ENCODE measurements at regions not wholly inside any gene's neighbourhood (a gene's known extent, or its start where the extent isn't known, plus 50 kb on each side); places are given as distances from the start of the nearest gene placed in this dataset.
"Not testable (repeated sequence)": the region's sequence is repeated elsewhere in the genome, so short reads cannot be mapped to it uniquely, and the experiment has no call there.

DNA sequence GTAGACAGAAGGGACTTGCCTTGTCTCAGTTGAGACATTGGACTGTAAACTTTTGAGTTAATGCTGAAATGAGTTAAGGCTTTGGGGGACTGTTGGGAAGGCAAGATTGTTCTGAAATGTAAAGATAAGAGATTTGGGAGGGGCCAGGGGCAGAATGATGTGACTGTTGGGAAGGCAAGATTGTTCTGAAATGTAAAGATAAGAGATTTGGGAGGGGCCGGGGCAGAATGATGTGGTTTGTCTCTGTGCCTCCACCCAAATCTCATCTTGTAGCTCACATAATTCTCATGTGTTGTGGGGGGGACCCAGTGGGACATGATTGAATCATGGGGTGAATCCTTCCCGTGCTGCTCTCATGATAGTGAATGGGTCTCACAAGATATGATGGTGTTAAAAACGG, 1217.1 kb downstream of the GALC start:
- DNase-seq, result not testable (repeated sequence)

DNA sequence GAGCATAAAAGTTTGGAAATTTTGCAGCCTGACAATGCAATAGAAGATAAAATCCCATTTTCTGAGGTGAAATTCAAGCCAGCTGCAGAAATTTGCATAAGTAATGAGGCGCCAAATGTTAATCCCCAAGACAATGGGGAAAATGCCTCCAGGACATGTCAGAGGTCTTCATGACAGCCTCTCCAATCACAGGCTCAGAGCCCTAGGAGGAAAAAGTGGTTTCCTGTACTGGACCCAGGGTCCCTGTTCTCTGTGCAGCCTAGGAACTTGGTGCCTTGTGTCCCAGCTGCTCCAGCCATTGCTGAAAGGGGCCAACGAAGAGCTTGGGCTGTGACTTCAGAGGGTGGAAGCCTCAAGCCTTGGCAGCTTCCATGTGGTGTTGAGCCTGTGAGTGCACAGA, 1218.1 kb downstream of the GALC start:
- no peak for DNase-seq

DNA sequence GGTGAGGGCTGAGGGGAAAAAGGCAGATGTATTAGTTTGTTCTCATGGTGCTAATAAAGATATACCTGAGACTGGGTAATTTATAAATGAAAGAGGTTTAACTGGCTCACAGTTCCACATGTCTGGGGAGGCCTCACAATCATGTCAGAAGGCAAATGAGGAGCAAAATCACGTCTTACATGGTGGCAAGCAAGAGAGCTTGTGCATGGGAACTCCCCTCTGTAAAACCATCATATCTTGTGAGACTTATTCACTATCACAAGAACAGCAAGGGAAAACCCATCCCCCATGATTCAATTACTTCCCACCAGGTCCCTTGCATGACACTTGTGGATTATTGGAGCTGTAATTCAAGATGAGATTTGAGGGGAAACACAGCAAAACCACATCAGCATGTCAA, 1220.9 kb downstream of the GALC start:
- no peak for DNase-seq

DNA sequence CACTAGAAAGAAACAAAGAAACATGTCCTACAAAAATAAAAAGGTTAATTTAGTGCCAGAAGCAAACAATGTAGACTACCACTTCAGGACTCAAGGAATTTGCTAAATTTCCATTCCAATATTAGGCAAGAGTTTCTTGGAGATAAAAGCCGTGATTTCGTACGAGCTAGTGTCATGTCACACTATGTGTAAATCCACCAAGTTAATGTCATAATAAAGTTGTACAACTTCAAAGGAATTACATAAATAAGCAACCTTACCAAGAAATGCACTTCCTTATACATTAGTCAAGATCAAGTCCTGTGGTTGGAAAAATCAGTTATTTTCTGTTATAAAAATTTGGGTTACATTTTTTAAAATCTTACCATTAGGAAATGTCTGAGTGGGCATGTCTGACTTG, 1222.8 kb downstream of the GALC start:
- DNase-seq, result no peak

DNA sequence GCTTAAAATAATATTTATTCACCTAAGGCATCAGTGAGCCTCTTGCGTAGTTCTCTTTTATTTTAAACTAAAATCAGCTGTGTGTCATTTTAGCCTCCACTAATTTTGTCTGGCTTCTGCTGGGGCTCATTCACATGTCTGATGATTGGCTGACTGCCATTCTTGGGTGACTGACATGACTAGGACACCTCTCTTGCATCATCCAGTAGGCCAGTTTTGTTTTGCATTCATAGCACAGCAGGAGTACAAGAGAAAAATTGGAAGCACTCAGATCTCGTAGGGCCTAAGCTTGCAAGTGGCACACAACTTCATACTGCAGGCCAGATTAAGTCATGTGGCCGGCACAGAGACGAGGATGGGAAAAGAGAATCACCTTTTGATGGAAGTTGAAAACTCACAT, 1226.5 kb downstream of the GALC start:
- DNase-seq, result no peak

DNA sequence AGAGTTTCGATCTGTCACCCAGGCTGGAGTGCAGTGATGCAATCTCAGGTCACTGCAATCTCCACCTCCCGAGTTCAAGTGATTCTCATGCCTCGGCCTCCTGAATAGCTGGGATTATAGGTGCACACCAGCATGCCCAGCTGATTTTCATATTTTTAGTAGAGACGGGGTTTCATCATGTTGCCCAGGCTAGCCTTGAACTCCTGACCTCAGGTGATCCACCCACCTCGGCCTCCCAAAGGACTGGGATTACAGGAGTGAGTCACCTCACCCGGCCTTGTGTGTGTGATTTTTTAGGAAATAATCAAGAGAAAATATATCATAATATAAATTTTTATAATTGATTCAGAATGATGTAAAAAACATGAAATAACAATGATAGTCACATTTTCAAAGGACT, 1231.4 kb downstream of the GALC start:
- no peak for DNase-seq

DNA sequence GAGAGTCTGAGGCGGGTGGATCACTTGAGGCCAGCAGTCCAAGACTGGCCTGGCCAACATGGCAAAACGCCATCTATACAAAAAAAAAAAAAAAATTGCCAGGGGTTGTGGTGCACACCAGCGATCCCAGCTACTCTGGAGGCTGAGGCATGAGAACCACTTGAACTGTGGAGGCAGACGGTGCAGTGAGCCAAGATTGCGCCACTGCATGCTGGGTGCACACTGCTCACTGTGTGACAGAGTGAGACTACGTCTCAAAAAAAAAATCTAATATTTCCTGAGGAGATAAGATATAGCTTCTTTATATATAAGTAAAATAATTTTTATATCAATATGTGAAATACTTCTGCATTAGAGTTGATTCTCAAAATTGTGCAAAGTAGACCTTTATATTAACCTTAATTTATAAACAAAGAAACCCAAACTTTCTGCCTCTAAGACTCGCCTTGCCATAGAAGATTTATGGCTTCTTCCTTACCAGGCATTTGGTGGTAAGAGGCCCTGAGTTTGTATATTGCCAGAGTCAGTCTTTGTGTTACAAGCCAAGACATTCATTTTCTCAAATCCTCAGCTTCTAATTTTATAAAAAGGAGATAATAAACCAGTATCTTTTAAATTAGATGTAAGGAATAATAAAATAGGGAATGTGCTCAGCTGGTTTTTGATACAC, 1226.7 kb downstream of the FLRT2 start:
- no peak for DNase-seq

DNA sequence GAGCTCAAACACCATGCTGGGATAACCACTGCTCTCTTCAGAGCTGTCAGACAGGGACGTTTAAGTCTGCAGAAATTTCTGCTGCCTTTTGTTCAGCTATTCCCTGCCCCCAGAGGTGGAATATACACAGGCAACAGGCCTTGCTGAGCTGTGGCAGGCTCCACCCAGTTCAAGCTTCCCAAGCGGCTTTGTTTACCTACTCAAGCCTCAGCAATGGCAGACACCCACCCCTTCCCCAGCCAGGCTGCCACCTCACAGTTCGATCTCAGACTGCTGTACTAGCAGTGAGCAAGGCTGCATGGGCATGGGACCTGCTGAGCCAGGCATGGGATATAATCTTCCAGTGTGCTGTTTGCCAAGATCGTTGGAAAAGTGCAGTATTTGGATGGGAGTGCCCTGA, 1220.5 kb downstream of the FLRT2 start:
- DNase-seq, result not testable (repeated sequence)

DNA sequence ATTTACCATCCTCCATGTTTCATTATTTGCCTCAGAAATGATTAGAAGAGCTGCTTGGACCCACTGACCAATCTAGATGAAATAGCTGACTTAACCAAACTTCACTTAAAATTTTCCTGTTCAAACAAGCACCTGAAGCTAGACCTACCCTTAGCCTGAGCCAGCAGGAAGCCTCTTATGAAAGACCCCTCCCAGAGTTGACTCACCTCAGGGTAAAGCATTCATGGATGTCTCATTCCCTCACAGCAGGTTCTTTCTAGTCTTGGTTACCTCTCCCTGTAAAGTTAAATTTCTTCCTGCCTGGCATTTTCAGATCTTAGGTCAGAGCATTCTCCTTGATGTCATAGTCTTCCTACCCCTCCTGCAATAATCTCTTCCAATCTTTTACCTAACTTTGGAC, 1209.8 kb downstream of the FLRT2 start:
- DNase-seq, result no peak

DNA sequence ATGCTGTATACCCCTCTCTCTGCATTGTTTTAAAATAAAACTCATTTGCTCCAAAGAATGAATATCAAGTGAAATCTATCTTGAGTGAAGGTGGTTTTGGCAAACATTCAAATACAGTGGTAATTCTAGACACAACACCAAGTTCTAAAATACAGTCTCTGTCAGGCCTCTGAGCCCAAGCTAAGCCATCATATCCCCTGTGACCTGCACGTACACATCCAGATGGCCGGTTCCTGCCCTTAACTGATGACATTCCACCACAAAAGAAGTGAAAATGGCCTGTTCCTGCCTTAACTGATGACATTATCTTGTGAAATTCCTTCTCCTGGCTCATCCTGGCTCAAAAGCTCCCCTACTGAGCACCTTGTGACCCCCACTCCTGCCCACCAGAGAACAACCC, 1201.5 kb downstream of the FLRT2 start:
- not testable (repeated sequence) for DNase-seq

DNA sequence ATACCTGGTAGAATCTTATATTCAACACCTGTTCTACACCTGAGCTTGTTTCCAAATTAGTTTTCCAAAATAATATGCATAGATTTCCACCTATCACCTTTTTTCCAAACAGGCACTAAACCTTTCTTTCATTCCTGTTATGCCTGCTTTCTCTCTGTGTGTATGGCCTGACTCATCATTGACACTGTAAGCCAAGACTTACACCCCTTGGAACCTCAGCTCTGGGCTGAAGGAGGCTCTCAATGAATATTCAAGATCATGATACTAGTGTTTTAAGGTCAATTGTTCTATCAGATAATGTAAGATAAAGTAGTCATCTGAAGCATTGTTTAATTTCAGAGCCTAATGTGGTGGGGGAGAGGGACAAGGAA, 1193.3 kb downstream of the FLRT2 start:
- DNase-seq, result no peak

DNA sequence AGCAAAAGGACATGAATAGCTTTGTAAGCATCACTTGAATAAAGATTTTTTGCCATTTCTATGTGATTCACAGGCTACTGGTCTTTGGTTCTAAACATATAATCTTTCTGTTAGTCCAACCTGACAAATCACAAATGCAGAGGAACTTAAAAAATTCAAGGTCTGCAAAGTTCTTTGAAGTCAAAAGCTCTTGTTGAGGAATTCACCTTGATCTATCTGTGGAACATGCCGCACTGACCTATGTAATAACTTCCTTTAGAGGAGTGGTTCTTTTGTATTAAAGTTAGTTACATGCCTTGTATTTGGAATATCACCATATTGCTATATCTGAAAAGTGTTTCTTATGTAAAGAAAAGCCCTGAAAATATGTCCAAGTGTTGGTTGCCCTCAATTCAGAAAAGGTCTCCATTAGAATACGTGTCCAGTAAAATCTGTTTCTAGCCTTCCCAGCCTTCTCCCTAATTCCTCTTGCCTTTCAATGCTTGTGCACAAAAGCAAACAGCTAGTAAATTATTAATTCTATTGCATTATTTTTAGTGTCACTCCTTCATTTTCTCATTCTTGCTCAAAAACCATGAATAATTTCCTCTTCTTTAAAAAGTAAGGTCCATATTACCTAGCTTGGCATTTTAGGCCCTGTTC, 1192.8 kb downstream of the FLRT2 start:
- DNase-seq, result no peak

DNA sequence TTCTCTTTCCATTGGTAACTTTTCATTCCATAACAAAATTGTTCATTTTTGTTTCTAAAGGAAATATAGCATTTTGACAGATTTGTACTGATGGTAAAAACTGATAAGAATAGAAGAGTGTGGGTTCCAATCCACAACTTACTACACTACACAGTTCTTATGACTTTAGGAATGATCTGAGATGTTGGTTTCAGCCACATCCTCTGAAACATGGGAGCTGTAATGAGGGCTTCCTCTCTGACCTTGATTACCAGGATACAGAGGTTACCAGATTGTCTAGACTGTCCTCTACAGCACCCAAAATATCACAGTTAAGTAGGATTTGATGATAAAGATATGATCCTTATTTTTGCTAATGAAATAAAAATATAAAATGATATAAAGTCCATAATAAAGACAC, 1184.6 kb downstream of the FLRT2 start:
- no peak for DNase-seq

DNA sequence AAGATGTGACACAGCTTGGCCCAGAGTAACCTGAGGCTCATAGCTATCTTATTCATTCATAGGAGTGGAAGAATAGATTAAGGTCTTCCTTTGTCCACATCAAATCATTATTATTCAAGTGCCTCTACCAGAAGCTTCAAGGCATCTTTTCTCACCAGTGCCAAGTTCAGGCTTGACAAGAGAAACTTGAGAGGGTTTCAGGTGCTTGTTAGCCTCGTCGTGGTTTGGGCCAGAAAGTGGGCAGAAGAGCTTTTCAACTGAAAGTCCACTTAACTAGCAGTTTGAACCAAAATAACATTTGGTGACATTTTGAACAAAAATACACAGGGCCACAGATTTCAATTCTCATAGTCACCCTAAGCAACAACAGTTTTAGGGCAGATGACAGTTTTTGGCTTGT, 1184.2 kb downstream of the FLRT2 start:
- no peak for DNase-seq

DNA sequence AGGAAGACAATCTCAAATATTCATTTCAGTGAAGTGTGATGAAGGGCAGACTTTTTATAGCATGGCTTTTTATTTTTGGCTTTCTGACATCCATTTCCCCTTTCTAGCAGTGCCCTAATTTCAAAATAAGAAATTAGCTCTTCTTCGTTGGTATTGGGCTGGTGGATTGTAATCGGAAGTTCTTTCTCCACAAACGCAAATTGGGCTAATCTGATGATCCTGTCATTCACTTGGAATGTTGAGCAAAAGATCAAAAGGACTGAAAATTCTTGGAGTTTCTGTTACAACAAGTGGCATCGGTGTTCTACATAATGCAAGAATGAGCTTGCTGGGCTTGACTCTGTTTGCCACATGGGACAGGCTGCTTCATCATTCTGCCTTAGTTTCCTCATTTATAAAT, 1182.8 kb downstream of the FLRT2 start:
- no peak for DNase-seq

DNA sequence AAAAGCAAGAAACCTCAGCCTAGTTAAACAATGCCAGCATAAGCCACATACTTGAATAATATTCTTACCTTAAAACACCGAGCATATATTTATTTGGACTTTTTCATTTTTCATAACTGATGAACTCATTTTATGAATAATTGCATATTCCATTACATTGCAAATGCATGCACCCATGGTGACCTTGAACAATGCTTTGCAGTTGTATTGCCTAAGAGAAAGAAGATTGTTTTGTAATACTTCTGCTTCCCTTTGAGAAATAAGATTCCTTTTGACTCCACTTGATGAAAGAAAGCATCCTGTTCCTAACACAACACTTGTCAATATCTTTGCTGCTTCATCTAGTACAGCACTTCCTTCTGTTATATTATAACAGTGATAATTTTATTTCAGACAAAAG, 1182.2 kb downstream of the FLRT2 start:
- DNase-seq, result no peak

DNA sequence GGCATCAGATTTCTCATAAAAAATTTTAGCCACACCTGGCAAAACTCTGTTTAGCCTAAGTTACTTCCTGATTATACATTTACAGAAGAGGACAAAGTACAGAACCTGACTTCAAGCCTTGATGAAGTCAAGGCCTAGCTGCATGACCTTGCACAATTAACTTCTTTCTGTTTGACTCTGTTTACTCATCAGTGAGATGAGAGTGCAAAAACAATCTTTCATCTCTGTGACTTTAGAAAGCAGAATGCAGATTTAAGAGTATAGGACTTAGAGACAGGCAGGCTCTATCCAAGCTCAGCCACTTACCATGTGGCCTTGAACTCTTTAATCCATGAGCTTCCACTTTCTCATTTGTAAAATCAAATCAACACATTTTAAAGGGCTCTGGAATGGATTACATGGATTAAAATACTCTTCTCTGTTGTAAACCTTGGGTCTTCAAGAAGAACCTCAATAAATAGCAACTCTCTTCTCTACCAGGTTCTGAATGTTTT, 1178.9 kb downstream of the FLRT2 start:
- no peak for DNase-seq

DNA sequence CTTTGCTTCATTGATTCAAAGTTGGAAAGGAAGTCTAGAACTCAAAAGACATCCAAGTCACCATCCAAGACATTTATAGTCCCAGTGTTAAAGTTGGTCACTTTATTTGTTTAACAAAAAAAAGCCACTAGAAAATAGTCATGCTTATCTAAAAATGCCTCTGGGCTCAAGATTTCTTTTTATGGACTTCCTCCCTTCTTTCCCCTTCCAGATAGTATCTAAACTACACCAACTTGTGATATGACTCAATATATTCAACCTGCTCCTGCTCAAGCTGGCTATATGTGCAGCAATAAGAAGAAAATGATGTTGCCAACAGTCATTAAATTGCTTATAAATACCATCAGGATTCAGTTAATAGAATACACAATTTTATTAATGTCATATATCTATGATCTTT, 1177.1 kb downstream of the FLRT2 start:
- no peak for DNase-seq

DNA sequence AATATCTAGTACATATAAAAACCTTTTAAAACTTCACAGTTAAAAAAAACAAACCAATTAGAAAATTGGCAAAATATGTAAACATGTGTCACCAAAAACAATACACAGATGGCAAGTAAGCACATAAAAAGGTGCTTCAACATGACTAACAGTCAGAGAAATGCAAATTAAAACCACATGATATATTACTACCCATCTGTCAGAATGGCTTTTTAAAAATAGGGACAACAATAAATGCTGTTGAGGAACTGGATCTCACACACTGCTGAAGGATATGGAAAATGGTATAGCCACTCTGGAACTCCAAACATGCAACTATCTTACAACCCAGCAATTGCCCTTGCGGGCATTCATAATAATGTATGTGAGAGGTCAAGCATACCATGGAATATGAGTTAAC, 1153.6 kb downstream of the FLRT2 start:
- no peak for DNase-seq

DNA sequence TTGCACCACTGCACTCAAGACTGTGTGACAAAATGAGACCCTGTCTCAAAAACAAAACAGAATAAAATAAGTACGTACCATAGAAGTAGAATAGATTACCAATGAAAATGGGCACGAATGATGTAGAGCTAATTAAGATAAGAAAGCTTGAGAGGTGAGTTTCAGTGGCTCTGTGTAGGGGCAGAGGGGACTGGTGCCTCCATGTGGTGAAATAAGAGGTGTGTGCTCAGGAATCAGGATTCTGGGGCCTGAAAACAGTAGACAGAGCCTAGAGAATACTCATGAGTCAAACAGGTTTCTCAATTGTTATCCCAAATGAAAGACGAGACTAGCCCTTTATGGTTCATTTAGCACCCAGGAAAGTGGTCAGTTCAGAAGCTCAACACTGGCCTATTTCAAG, 1145.1 kb downstream of the FLRT2 start:
- no peak for DNase-seq

DNA sequence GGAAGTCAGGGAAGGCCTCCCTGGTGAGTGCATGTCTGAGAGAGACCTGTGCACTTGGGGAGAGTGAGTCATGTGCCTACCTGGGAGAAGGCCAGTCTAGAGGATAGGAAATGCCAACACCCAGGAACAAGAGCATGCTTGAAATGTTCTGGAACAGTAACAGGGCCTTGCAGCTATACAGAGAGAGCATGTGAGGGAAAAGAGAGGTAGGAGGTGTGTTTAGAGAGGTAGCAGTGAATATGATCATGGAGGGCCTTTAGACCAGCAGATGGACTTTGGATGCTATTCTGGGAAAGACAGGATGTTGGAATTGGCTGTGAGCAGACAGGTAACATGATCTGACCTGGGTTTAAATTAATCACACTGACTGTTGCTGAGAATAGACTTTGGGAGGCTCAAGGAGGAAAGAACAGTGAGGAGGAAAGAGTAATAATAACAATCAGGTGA, 1143.6 kb downstream of the FLRT2 start:
- no peak for DNase-seq

DNA sequence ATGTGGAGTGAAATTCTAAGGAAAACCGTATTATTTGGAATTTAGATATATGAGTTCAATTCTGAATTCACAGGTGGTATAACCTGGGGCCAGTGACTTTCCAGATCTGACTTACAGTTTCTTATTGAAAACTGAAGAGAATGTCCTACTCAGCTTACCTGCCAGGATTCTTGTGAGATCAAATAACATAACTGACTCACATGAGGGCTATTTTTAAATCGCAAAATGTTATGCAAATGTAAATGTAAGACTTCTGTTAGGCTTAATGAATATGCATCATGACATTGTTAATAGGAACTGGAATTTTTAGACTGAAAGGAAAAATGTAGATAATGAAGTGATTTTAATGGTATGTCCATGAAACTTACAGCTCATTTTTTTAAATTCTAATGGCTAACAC, 1142.1 kb downstream of the FLRT2 start:
- DNase-seq, result no peak

DNA sequence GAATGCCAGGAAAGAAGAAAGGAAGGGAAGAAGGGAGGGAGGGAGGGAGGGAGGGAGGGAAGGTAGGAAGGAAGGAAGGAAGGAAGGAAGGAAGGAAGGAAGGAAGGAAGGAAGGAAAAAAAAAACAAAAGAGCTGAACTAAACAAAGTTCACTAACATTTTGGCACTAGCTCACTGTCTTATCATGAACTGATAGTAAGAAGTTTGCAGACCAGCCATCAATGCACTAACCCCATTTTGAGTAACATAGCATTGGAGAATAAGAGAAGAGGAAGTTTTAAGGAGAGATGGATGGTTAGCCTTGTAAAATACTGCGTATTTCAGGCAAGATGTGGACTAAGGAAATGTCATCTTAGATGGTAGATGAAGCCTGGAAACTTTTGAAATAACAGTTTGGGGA, 1136.0 kb downstream of the FLRT2 start:
- no peak for DNase-seq

DNA sequence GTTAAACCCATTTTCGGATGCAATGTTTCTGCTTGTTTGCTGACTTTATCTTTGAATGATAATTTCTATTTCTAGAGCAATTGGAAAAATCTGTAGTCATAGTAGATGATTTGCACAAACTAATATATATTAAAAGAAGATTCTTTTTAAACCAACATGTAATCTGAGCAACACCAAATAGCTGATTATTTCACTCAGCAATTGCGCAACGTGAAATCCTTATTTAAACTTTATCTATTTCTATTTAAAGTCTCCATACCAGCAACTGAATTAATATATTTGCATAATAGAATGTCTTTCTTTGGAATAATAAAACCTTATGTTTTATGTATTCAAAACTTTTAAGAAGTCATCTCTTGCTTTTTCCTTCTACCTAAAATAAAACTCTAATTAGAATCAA, 1132.4 kb downstream of the FLRT2 start:
- no peak for DNase-seq
